ENCODE measurements at regions not wholly inside any gene's neighbourhood (a gene's known extent, or its start where the extent isn't known, plus 50 kb on each side); places are given as distances from the start of the nearest gene placed in this dataset.

DNA sequence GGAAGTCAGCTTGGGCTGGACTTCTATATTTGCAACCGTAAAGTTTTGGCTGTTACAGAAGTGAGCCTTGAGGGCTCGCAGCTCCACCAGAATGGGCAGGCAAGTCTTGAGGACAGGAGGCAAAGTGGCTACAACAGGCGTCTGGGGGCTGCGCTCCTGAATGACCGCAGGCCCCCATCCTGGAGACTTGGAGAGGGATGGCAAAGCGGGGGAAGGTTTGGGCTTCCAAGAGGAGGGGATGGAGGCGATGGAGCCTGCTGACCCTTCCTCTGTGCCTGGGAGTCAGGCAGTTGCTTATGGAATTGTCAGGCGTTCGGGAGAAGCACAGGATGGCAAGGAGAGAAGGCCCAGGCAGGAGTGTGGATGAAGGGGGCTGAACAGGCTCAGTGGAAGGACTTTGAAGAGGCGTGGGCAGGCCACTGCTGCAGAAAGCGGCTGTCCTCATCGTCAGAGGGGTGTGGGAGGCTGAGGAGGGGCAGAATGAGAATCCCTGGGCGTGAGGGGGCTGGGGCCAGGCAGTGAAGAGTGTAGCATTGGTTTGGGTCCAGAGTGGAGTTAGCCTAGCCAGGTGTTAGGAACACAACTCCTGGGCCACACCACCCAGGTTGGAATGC is 72.3 kb downstream of the INHBB start:
- TF ChIP-seq EZH2 (IDR thresholded peaks at IDR 0.05; ENCODE audit: borderline replicate concordance, low read length), result no peak
- no peak for TF ChIP-seq CTCF (IDR thresholded peaks at IDR 0.05; ENCODE audit: low read length)
- Histone ChIP-seq H3K27me3 (ENCODE audit: insufficient read depth, low read length) (no peaks in the 10 kb centered on the region; the same call in 1 of the 2 replicates), H2AFZ (ENCODE audit: low read length) (no peak overlapping the region), H3K9ac (ENCODE audit: low read length) (no peak overlapping the region), H3K9me2 (ENCODE audit: low read depth, low read length) (no peaks in the 10 kb centered on the region), H3K27ac (ENCODE audit: low read depth, low read length, poor library complexity, severe bottlenecking) (no peak overlapping the region), H3K4me3 (ENCODE audit: low read depth, low read length, poor library complexity, severe bottlenecking) (no peak overlapping the region), H3K36me3 (ENCODE audit: insufficient read depth, low read length) (no peaks in the 10 kb centered on the region), H3F3A (ENCODE audit: insufficient read depth, low read length) (no peaks in the 10 kb centered on the region), H3K9me3 (ENCODE audit: low read length) (no peaks in the 10 kb centered on the region), H3K79me2 (ENCODE audit: insufficient read depth, low read length) (no peaks in the 10 kb centered on the region), H4K20me1 (ENCODE audit: insufficient read depth, low read length) (no peaks in the 10 kb centered on the region), H3K4me2 (ENCODE audit: low read length) (no peak overlapping the region), H3K4me1 (ENCODE audit: insufficient read depth, low read length, severe bottlenecking) (no peaks in the 10 kb centered on the region)

- TF ChIP-seq CTCF (IDR thresholded peaks at IDR 0.05; ENCODE audit: low read length) (no peak), EZH2 (IDR thresholded peaks at IDR 0.05; ENCODE audit: borderline replicate concordance, low read length) (no peak)
- Histone ChIP-seq H3K4me1 (ENCODE audit: insufficient read depth, low read length, severe bottlenecking) (no peaks in the 10 kb centered on the region), H3K4me2 (ENCODE audit: low read length) (no peak overlapping the region), H3F3A (ENCODE audit: insufficient read depth, low read length) (no peaks in the 10 kb centered on the region), H3K4me3 (ENCODE audit: low read depth, low read length, poor library complexity, severe bottlenecking) (no peak overlapping the region), H3K9me2 (ENCODE audit: low read depth, low read length) (no peaks in the 10 kb centered on the region), H3K9ac (ENCODE audit: low read length) (no peak overlapping the region), H3K27me3 (ENCODE audit: insufficient read depth, low read length) (no peaks in the 10 kb centered on the region; the same call in 1 of the 2 replicates), H3K9me3 (ENCODE audit: low read length) (no peaks in the 10 kb centered on the region), H3K27ac (ENCODE audit: low read depth, low read length, poor library complexity, severe bottlenecking) (no peak overlapping the region), H4K20me1 (ENCODE audit: insufficient read depth, low read length) (no peaks in the 10 kb centered on the region), H3K36me3 (ENCODE audit: insufficient read depth, low read length) (no peaks in the 10 kb centered on the region), H2AFZ (ENCODE audit: low read length) (no peak overlapping the region), H3K79me2 (ENCODE audit: insufficient read depth, low read length) (no peaks in the 10 kb centered on the region)
Measured at GRCh38 chr2:120419073-120419472, 73.1 kb downstream of the INHBB start.

GRCh38 chr2:120419955-120420354 is 74.0 kb downstream of the INHBB start:
- no peaks in the 10 kb centered on the region for H4K20me1 ChIP-seq (ENCODE audit: insufficient read depth, low read length)
- H3K9me3 ChIP-seq (ENCODE audit: low read length), result no peaks in the 10 kb centered on the region
- no peaks in the 10 kb centered on the region; the same call in 1 of the 2 replicates for H3K27me3 ChIP-seq (ENCODE audit: insufficient read depth, low read length)
- H3K4me2 ChIP-seq (ENCODE audit: low read length), result no peak overlapping the region
- no peaks in the 10 kb centered on the region for H3K36me3 ChIP-seq (ENCODE audit: insufficient read depth, low read length)
- no peaks in the 10 kb centered on the region for H3K4me1 ChIP-seq (ENCODE audit: insufficient read depth, low read length, severe bottlenecking)
- no peak overlapping the region for H2AFZ ChIP-seq (ENCODE audit: low read length)
- TF ChIP-seq EZH2 (IDR thresholded peaks at IDR 0.05; ENCODE audit: borderline replicate concordance, low read length) (no peak), CTCF (IDR thresholded peaks at IDR 0.05; ENCODE audit: low read length) (no peak)
- no peak overlapping the region for H3K27ac ChIP-seq (ENCODE audit: low read depth, low read length, poor library complexity, severe bottlenecking)
- no peaks in the 10 kb centered on the region for H3K79me2 ChIP-seq (ENCODE audit: insufficient read depth, low read length)
- H3F3A ChIP-seq (ENCODE audit: insufficient read depth, low read length), result no peaks in the 10 kb centered on the region
- H3K4me3 ChIP-seq (ENCODE audit: low read depth, low read length, poor library complexity, severe bottlenecking), result no peak overlapping the region
- H3K9me2 ChIP-seq (ENCODE audit: low read depth, low read length), result no peaks in the 10 kb centered on the region
- H3K9ac ChIP-seq (ENCODE audit: low read length), result no peak overlapping the region

All from OCI-LY1 (cell line).